IPS-18c (cell line): ENCODE measurements at regions not wholly inside any gene's neighbourhood (a gene's known extent, or its start where the extent isn't known, plus 50 kb on each side); places are given as distances from the start of the nearest gene placed in this dataset.

Experiments
- H3K4me3 ChIP-seq: 2 replicates; pipeline ENCODE4 v1.7.0; 2013; ENCODE audit warnings: low read depth, mild to moderate bottlenecking, low read length, moderate library complexity; ENCODE audit not compliant: insufficient read depth
- H3K9me3 ChIP-seq: one replicate; pipeline ENCODE4 v1.6.1; 2013; ENCODE audit warnings: mild to moderate bottlenecking, low read length, moderate library complexity; ENCODE audit not compliant: control insufficient read depth, insufficient read depth

- no peak overlapping the region for H3K4me3 ChIP-seq
- H3K9me3 ChIP-seq = no peaks in the 10 kb centered on the region
Observed at GRCh38 chr6:144978208-144978607, 693.1 kb downstream of the UTRN start.

DNA sequence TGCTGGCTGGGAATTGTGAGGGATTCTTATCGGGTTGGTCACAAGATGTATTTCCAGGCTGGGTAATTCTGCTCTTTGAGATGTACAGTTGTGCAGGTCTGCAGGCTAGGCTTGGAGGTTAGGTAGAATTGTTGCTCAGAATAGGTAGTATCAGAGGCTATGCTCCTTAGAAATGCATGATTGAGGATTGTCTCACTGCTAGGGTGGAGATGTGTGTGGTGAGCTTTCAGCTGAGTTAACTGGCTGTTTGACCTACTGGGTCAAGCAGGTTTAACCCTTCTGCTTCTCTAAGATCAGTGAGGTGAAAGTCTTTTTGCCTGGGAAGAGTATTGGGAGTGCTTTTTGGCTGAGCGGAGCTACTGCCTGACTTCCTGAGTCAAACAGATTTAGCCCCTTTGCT lies 701.1 kb downstream of the UTRN start:
- H3K9me3 ChIP-seq = no peaks in the 10 kb centered on the region
- H3K4me3 ChIP-seq = no peak overlapping the region

DNA sequence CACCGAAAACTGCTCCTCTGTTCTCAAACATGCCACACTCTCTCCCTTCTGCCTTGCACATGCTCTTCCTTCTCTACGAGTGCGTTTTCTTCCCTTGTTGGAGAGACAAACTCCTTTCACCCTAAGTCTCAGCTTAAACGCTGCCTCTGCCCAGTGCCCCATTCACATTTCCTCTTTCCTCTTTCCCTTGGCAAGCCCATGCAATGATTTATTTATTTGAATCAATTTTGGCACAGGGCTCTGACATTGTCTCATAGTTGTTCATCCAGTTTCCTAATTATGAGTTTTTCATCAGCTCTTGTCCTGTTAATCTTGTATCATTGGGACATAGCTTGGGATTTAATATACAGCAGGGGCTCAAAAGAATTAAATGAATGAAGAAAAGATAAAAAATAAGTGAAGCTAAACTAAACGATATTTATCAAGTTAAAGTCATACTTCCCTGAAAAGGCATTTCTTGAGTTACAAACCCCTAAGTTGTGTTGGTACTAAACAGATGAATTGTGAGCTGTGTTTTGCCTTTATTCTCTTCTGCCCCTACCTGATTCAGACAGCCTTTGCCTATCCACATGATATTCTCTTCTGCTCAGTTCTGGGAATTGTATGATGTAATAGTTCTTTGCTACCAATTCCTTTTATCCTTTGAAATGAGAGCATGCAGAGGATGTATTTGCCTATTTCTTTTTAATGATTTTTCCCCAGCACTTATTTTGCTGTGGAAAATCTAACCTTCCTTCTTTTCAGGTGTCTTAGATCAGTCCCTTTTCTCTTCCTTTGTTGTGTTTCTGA lies 704.4 kb downstream of the UTRN start:
- Histone ChIP-seq H3K4me3 (no peak overlapping the region), H3K9me3 (no peaks in the 10 kb centered on the region)

GRCh38 chr6:144990784-144991183 lies 705.6 kb downstream of the UTRN start:
- Histone ChIP-seq H3K4me3 (no peak overlapping the region), H3K9me3 (no peaks in the 10 kb centered on the region)

DNA sequence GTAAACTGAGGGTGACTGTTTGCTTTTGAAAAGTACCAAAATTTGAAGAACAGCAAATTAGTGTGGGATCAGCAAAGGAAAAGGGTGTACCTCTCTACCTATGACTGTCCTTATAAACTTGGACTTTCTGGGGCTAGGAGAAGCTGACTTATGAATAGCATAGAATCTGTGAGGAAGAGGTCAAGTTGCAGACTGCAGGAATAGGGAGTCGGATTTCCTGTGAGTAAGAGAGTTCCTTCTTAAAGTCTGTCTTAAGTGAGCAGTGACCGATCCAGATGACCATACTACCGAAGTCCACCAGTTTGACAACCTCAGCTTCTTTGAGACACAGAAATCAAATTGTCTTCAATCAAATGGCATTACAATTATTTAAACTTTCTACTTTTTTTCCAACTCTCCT lies 708.7 kb downstream of the UTRN start:
- no peak overlapping the region for H3K4me3 ChIP-seq
- H3K9me3 ChIP-seq = no peaks in the 10 kb centered on the region

DNA sequence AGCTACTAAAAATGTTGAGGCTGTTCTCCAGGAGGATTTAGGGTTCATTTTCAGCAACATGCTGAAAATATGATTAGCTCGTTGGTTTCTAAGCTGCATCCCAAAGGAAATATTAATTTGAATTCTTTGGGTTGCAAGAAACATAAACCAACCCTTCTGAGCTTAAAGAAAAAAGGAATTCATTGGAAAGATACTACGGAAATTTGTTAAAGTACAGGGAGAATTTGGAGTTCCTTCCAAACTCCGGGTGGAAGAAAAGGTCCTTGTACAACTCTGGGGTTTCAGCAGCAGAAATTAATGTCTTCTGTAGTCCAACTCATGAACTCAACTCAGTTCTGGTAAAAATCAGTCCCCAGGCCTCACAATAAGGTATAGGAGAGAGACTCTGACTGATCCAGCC lies 712.9 kb downstream of the UTRN start:
- peaks cover 3% of the 10 kb centered on the region for H3K9me3 ChIP-seq
- no peak overlapping the region for H3K4me3 ChIP-seq

GRCh38 chr6:144999127-144999526 lies 714.0 kb downstream of the UTRN start:
- H3K9me3 ChIP-seq = peaks cover 3% of the 10 kb centered on the region
- no peak overlapping the region for H3K4me3 ChIP-seq

GRCh38 chr6:145003145-145003544 lies 718.0 kb downstream of the UTRN start:
- Histone ChIP-seq H3K4me3 (no peak overlapping the region), H3K9me3 (peaks cover 3% of the 10 kb centered on the region)

GRCh38 chr6:145006914-145007313 lies 721.8 kb downstream of the UTRN start:
- H3K9me3 ChIP-seq = no peaks in the 10 kb centered on the region
- no peak overlapping the region for H3K4me3 ChIP-seq

DNA sequence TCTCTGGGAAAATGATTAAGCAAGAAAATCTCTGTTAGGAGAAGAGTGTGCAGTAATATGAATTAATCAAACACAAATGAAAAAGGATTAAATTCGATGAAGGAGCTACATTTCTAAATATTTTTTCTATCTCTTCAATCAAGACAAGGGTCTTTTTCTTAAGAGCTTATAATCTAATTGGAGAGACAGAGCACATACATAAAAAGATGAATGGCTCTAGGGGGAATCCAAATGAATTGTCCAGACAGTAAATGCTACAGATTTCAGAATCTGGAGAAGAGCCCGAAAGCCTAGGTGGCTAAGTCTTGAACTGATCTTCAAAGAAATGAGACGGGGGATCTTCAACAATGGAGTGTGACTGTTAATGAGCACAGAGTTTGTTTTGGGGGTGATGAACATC lies 723.6 kb downstream of the UTRN start:
- no peak overlapping the region for H3K4me3 ChIP-seq
- no peaks in the 10 kb centered on the region for H3K9me3 ChIP-seq

GRCh38 chr6:145009711-145010110 lies 724.6 kb downstream of the UTRN start:
- Histone ChIP-seq H3K4me3 (no peak overlapping the region), H3K9me3 (no peaks in the 10 kb centered on the region)

DNA sequence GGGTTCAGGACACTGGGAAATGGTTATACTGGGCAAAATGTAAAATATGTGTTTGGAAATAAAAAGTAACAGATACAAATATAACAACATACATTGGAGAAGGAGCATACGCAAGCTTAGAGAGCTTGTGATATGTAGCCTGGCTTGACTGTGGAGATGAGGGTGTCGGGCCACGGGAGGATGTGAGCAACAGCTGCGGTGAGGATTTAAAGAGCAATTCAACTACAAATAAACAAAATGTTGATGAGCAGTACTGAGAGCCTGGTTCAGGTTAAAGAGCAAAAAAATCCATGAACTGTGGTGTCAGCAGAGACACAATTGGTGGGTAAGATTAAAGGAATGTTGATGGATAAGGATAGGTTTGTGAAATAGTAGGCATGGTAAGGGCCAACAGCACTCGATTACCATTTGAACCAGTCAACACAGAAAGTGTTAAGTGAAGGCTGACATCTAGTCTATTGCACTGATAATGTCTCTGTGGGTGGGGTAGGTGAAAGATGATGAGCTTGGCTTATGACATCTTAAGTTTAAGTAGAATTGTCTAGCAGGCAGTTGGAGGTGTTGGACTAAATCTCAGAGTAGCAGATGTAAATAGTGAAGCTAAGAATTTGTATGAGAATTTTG lies 723.2 kb downstream of the EPM2A start:
- Histone ChIP-seq H3K9me3 (no peaks in the 10 kb centered on the region), H3K4me3 (no peak overlapping the region)

DNA sequence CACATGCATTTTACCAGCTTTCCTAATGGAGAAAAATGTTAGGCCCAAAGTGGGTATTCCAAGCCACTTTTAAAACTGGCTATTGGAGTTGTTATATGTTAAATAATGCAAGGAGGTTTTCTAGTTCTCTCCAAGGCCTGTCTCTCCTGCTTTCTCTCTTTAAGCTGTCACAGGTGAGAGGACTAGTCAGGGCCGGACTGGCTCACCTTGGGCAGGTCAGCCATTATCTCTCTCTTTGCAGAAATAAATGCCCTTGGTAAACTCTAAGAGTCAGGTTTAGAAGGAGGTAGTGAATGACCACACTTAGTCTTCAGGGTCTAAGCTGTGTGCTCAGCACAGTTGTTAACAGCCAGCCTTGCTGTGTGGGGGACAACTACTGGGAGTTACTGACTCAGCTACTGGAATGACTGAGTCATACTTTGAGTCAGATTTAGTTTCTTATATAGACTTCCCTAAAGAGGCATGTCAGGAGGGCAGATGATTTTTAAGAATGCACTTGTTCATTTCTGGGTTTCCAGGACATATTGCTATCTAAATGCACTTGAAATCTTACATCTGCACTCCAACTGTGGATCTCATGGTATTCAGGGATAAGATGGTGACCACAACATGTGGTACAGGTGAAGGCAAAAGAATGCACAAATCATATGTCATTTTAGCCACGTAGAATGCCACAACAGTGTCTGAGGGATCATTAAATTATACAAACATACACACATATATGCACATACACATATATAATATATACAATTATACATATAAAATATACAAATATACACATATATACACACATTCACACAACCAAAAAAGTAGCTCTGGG lies 719.4 kb downstream of the EPM2A start:
- no peak overlapping the region for H3K4me3 ChIP-seq
- H3K9me3 ChIP-seq = no peaks in the 10 kb centered on the region

- Histone ChIP-seq H3K9me3 (no peaks in the 10 kb centered on the region), H3K4me3 (no peak overlapping the region)
Observed at GRCh38 chr6:145017051-145017450, 718.3 kb downstream of the EPM2A start.

- no peak overlapping the region for H3K4me3 ChIP-seq
- H3K9me3 ChIP-seq = no peaks in the 10 kb centered on the region
Observed at GRCh38 chr6:145017516-145017915, 717.8 kb downstream of the EPM2A start.

- Histone ChIP-seq H3K9me3 (no peaks in the 10 kb centered on the region), H3K4me3 (no peak overlapping the region)
Observed at GRCh38 chr6:145018027-145018426, 717.3 kb downstream of the EPM2A start.

- no peaks in the 10 kb centered on the region for H3K9me3 ChIP-seq
- H3K4me3 ChIP-seq = no peak overlapping the region
Observed at GRCh38 chr6:145020114-145020513, 715.2 kb downstream of the EPM2A start.

DNA sequence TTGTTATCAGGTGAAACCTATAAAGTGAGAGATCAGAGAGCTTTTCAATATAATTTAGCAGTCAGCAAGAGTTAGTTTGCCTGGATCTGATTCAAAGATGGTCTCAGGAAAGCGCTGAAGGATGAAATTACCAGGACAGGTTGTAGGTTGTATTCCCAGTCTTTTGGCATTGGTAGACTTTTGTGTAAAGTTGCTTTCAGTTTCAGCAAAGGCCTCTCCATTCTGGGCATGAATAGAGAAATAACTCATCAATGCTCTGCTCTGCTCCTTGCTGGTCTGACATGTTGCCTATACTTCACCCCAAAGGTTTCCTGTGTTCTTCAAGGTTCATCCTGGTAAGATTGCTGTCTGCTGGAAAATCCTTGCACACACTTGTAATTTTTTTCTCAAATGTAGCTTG lies 714.8 kb downstream of the EPM2A start:
- no peaks in the 10 kb centered on the region for H3K9me3 ChIP-seq
- no peak overlapping the region for H3K4me3 ChIP-seq
